Activated naive CD4-positive, alpha-beta T cell treated with Interleukin-2 at 50 U/mL for 16 hours (primary cell): ENCODE measurements at regions not wholly inside any gene's neighbourhood (a gene's known extent, or its start where the extent isn't known, plus 50 kb on each side); places are given as distances from the start of the nearest gene placed in this dataset.
"Not testable (repeated sequence)": the region's sequence is repeated elsewhere in the genome, so short reads cannot be mapped to it uniquely, and the experiment has no call there.

ENCODE experiments used
- DNase-seq: peaks from one replicate; pipeline ENCODE4 v3.0.0-alpha.2; 2020

- no peak for DNase-seq
Observed at GRCh38 chr22:23500508-23501260, 79.4 kb downstream of the IGLL1 start.

- DNase-seq = no peak
Observed at GRCh38 chr22:23499845-23500500, 80.1 kb downstream of the IGLL1 start.

- no peak for DNase-seq
Observed at GRCh38 chr22:23498811-23499798, 81.0 kb downstream of the IGLL1 start.

GRCh38 chr22:23497889-23498288 is 82.2 kb downstream of the IGLL1 start:
- DNase-seq = not testable (repeated sequence)

- DNase-seq = no peak
Observed at GRCh38 chr22:23497016-23497885, 82.8 kb downstream of the IGLL1 start.

GRCh38 chr22:23496445-23496833 is 83.7 kb downstream of the IGLL1 start:
- no peak for DNase-seq

GRCh38 chr22:23495614-23496444 is 84.3 kb downstream of the IGLL1 start:
- no peak for DNase-seq

GRCh38 chr22:23494930-23495266 is 85.2 kb downstream of the IGLL1 start:
- DNase-seq = no peak

GRCh38 chr22:23485490-23485889 is 94.6 kb downstream of the IGLL1 start:
- DNase-seq = no peak

- DNase-seq = no peak
Observed at GRCh38 chr22:23484651-23485050, 95.4 kb downstream of the IGLL1 start.

GRCh38 chr22:23481369-23481768 is 98.7 kb downstream of the IGLL1 start:
- no peak for DNase-seq

- DNase-seq = no peak
Observed at GRCh38 chr22:23478175-23478574, 101.9 kb downstream of the IGLL1 start.

GRCh38 chr22:23474531-23474930 is 105.6 kb downstream of the IGLL1 start:
- not testable (repeated sequence) for DNase-seq

GRCh38 chr22:23473901-23474300 is 106.2 kb downstream of the IGLL1 start:
- no peak for DNase-seq

GRCh38 chr22:23472376-23472775 is 107.7 kb downstream of the IGLL1 start:
- DNase-seq = not testable (repeated sequence)

GRCh38 chr22:23471698-23472097 is 108.4 kb downstream of the IGLL1 start:
- no peak for DNase-seq

GRCh38 chr22:23470811-23471389 is 109.2 kb downstream of the IGLL1 start:
- DNase-seq = no peak

GRCh38 chr22:23467721-23468294 is 112.3 kb downstream of the IGLL1 start:
- no peak for DNase-seq

- no peak for DNase-seq
Observed at GRCh38 chr22:23466351-23466750, 113.7 kb downstream of the IGLL1 start.

- DNase-seq = not testable (repeated sequence)
Observed at GRCh38 chr22:23464796-23465195, 115.3 kb downstream of the IGLL1 start.
